WTC11 (cell line): ENCODE measurements at regions not wholly inside any gene's neighbourhood (a gene's known extent, or its start where the extent isn't known, plus 50 kb on each side); places are given as distances from the start of the nearest gene placed in this dataset.

Experiments used
- ATAC-seq: fragments of 200-7000 bp; cut with Tn5 transposase; 2 replicates; pipeline ENCODE4 v1.10.0; 2021; ENCODE audit warnings: mild to moderate bottlenecking, moderate library complexity
- CTCF ChIA-PET: fragments of 300-600 bp; sonication (Branson Sonifier 250); formaldehyde crosslinking; loops from one replicate; lab custom pipeline; 2021; ENCODE audit warnings: antibody characterized with exemption; lab: Charles Lee
- POLR2A ChIA-PET: fragments of 350-600 bp; sonication (Branson Sonifier 250); formaldehyde crosslinking; loops from one replicate; lab custom pipeline; 2021; ENCODE audit warnings: antibody characterized with exemption; lab: Charles Lee
- DNase-seq: peaks from one replicate; pipeline ENCODE4 v3.0.0; 2021; ENCODE audit warnings: low spot score
- H3K27ac Mint-ChIP-seq: 2 replicates; pipeline ENCODE4 v1.8.0; 2021; ENCODE audit warnings: mixed read lengths
- H3K27me3 Mint-ChIP-seq: 2 replicates; pipeline ENCODE4 v1.8.0; 2021; ENCODE audit warnings: low read depth, mild to moderate bottlenecking, moderate library complexity, mixed read lengths
- H3K36me3 Mint-ChIP-seq: 2 replicates; pipeline ENCODE4 v1.8.0; 2021; ENCODE audit warnings: mixed read lengths
- H3K4me1 Mint-ChIP-seq: 2 replicates; pipeline ENCODE4 v1.8.0; 2022; ENCODE audit warnings: mixed read lengths
- H3K4me3 Mint-ChIP-seq: 2 replicates; pipeline ENCODE4 v1.8.0; 2021; ENCODE audit warnings: mild to moderate bottlenecking, moderate library complexity, mixed read lengths
- H3K9me3 Mint-ChIP-seq: 2 replicates; pipeline ENCODE4 v1.8.0; 2021; ENCODE audit warnings: mixed read lengths
- CBFB ChIP-seq: sonication (generic); formaldehyde crosslinking; IDR thresholded peaks from 2 replicates; pipeline ENCODE4 v1.8.1; 2022; ENCODE audit warnings: mild to moderate bottlenecking, low read depth, missing genetic modification reagents
- FOXP1 ChIP-seq: sonication (generic); formaldehyde crosslinking; IDR thresholded peaks from 2 replicates; pipeline ENCODE4 v1.8.0; 2022; ENCODE audit warnings: missing genetic modification reagents, mild to moderate bottlenecking, moderate library complexity, borderline replicate concordance
- GTF2I ChIP-seq: fragments of 250-450 bp; sonication (Bioruptor Pico); conservative IDR thresholded peaks from 2 replicates; pipeline ENCODE4 v1.4.0; 2021; ENCODE audit warnings: mild to moderate bottlenecking
- IRF2 ChIP-seq: sonication (generic); formaldehyde crosslinking; IDR thresholded peaks from 2 replicates; pipeline ENCODE4 v1.8.0; 2022; ENCODE audit warnings: low read depth, missing genetic modification reagents, borderline replicate concordance
- MYBL2 ChIP-seq: sonication (generic); formaldehyde crosslinking; IDR thresholded peaks from 2 replicates; pipeline ENCODE4 v1.8.1; 2023; ENCODE audit warnings: mild to moderate bottlenecking, moderate library complexity, missing genetic modification reagents
- NFATC4 ChIP-seq: fragments of 250-450 bp; sonication (Bioruptor Pico); IDR thresholded peaks from 2 replicates; pipeline ENCODE4 v1.9.0; 2021; ENCODE audit warnings: mild to moderate bottlenecking
- TF ChIP-seq, protein P1 (sequence below): sonication (generic); formaldehyde crosslinking; IDR thresholded peaks from 2 replicates; pipeline ENCODE4 v1.8.1; 2022; ENCODE audit warnings: low read depth, missing genetic modification reagents, borderline replicate concordance
- TF ChIP-seq, protein P2 (sequence below): fragments of 250-450 bp; sonication (Bioruptor Pico); IDR thresholded peaks from 2 replicates; pipeline ENCODE4 v1.9.0; 2021; ENCODE audit warnings: mild to moderate bottlenecking
- TF ChIP-seq, protein P3 (sequence below): fragments of 200-600 bp; IDR thresholded peaks from 2 replicates; pipeline ENCODE4 v1.8.0; 2022; ENCODE audit warnings: antibody characterized with exemption
- TF ChIP-seq, protein P4 (sequence below): fragments of 250-450 bp; sonication (Bioruptor Pico); conservative IDR thresholded peaks from 2 replicates; pipeline ENCODE4 v1.9.0; 2021; ENCODE audit warnings: mild to moderate bottlenecking
- TF ChIP-seq, protein P5 (sequence below): sonication (generic); formaldehyde crosslinking; IDR thresholded peaks from 2 replicates; pipeline ENCODE4 v1.8.1; 2023; ENCODE audit warnings: mild to moderate bottlenecking, missing genetic modification reagents
- TF ChIP-seq, protein P6 (sequence below): sonication (generic); formaldehyde crosslinking; IDR thresholded peaks from 2 replicates; pipeline ENCODE4 v1.8.0; 2022; ENCODE audit warnings: mild to moderate bottlenecking, missing genetic modification reagents
- TF ChIP-seq, protein P7 (sequence below): sonication (generic); formaldehyde crosslinking; IDR thresholded peaks from 2 replicates; pipeline ENCODE4 v1.8.1; 2023; ENCODE audit warnings: mild to moderate bottlenecking, missing genetic modification reagents, moderate library complexity

DNA sequence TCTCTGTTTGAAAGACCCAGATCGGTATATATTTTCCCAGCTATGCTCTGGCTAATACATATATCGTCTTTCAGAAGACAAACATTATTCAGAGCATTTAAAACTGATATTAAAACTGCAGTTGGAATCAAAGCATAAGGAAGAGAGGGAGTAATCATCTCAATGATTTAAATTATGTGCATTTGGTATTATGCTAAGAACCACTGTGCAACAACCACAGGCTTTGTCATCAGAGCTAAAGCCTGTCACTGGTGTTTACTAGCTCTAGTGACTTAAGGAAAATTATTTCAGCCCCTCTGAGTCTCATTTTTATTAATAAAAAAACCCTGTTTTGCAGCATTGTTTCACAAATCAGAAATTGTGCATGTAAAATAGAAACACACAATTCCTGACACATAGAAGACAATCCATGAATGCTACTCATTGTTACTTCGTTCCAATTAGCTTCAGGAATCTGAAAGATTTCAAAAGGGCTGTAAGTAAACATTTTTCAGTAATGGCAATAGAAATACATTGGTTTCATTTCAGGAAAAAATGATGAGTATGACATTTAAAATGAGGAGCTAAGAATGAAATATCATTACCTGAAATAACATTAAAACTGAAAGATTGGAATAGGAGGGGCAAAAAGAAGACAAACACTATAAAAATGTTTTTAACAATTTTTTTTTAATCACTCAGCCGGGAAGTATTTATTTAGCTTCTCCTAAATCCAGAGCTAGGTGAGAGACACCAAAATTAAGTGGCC, 136.5 kb upstream of the ADAMTS18 start:
- no peaks in the 10 kb centered on the region for H3K4me1 Mint-ChIP-seq
- TF ChIP-seq, protein P1, sequence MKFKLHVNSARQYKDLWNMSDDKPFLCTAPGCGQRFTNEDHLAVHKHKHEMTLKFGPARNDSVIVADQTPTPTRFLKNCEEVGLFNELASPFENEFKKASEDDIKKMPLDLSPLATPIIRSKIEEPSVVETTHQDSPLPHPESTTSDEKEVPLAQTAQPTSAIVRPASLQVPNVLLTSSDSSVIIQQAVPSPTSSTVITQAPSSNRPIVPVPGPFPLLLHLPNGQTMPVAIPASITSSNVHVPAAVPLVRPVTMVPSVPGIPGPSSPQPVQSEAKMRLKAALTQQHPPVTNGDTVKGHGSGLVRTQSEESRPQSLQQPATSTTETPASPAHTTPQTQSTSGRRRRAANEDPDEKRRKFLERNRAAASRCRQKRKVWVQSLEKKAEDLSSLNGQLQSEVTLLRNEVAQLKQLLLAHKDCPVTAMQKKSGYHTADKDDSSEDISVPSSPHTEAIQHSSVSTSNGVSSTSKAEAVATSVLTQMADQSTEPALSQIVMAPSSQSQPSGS (CRISPR knock-in tag): no peak
- TF ChIP-seq, protein P2, sequence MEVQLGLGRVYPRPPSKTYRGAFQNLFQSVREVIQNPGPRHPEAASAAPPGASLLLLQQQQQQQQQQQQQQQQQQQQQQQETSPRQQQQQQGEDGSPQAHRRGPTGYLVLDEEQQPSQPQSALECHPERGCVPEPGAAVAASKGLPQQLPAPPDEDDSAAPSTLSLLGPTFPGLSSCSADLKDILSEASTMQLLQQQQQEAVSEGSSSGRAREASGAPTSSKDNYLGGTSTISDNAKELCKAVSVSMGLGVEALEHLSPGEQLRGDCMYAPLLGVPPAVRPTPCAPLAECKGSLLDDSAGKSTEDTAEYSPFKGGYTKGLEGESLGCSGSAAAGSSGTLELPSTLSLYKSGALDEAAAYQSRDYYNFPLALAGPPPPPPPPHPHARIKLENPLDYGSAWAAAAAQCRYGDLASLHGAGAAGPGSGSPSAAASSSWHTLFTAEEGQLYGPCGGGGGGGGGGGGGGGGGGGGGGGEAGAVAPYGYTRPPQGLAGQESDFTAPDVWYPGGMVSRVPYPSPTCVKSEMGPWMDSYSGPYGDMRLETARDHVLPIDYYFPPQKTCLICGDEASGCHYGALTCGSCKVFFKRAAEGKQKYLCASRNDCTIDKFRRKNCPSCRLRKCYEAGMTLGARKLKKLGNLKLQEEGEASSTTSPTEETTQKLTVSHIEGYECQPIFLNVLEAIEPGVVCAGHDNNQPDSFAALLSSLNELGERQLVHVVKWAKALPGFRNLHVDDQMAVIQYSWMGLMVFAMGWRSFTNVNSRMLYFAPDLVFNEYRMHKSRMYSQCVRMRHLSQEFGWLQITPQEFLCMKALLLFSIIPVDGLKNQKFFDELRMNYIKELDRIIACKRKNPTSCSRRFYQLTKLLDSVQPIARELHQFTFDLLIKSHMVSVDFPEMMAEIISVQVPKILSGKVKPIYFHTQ (CRISPR knock-in tag): no peak
- TF ChIP-seq FOXP1 (CRISPR knock-in tag) (no peak), NFATC4 (CRISPR knock-in tag) (no peak), CBFB (CRISPR knock-in tag) (no peak), IRF2 (CRISPR knock-in tag) (no peak), GTF2I (no peak), MYBL2 (no peak)
- TF ChIP-seq, protein P3, sequence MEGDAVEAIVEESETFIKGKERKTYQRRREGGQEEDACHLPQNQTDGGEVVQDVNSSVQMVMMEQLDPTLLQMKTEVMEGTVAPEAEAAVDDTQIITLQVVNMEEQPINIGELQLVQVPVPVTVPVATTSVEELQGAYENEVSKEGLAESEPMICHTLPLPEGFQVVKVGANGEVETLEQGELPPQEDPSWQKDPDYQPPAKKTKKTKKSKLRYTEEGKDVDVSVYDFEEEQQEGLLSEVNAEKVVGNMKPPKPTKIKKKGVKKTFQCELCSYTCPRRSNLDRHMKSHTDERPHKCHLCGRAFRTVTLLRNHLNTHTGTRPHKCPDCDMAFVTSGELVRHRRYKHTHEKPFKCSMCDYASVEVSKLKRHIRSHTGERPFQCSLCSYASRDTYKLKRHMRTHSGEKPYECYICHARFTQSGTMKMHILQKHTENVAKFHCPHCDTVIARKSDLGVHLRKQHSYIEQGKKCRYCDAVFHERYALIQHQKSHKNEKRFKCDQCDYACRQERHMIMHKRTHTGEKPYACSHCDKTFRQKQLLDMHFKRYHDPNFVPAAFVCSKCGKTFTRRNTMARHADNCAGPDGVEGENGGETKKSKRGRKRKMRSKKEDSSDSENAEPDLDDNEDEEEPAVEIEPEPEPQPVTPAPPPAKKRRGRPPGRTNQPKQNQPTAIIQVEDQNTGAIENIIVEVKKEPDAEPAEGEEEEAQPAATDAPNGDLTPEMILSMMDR: no peak
- TF ChIP-seq, protein P4, sequence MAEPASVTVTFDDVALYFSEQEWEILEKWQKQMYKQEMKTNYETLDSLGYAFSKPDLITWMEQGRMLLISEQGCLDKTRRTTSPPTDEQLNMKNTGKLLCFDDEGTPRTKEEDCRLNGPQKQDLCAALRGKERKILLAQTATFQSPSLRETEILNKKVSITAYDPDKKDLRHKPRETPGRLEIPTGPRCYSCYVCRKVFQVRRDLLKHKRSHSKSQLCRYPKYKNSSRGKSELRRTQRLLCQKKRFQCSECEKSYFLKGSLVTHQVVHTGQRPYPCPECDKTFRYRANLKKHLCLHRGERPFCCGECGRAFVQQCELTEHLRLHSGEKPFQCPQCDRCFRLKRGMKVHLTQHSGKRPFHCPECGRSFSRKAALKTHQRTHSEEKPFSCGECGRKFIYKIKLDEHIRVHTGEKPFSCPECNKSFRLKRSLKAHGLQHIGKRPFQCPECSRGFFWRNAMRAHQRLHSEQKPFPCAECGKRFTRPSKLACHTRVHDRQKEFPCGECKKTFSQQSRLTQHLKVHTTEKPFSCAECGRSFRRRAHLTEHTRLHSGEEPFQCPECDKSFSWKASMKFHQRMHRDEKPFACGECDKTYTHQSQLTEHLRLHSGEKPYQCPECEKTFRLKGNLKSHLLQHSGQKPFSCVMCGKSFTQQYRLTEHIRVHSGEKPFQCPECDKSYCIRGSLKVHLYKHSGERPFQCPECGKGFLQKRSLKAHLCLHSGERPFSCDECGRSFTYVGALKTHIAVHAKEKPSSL (CRISPR knock-in tag): no peak
- TF ChIP-seq, protein P5, sequence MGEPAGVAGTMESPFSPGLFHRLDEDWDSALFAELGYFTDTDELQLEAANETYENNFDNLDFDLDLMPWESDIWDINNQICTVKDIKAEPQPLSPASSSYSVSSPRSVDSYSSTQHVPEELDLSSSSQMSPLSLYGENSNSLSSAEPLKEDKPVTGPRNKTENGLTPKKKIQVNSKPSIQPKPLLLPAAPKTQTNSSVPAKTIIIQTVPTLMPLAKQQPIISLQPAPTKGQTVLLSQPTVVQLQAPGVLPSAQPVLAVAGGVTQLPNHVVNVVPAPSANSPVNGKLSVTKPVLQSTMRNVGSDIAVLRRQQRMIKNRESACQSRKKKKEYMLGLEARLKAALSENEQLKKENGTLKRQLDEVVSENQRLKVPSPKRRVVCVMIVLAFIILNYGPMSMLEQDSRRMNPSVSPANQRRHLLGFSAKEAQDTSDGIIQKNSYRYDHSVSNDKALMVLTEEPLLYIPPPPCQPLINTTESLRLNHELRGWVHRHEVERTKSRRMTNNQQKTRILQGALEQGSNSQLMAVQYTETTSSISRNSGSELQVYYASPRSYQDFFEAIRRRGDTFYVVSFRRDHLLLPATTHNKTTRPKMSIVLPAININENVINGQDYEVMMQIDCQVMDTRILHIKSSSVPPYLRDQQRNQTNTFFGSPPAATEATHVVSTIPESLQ (CRISPR knock-in tag): no peak
- TF ChIP-seq, protein P6, sequence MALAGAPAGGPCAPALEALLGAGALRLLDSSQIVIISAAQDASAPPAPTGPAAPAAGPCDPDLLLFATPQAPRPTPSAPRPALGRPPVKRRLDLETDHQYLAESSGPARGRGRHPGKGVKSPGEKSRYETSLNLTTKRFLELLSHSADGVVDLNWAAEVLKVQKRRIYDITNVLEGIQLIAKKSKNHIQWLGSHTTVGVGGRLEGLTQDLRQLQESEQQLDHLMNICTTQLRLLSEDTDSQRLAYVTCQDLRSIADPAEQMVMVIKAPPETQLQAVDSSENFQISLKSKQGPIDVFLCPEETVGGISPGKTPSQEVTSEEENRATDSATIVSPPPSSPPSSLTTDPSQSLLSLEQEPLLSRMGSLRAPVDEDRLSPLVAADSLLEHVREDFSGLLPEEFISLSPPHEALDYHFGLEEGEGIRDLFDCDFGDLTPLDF (CRISPR knock-in tag): no peak
- TF ChIP-seq, protein P7, sequence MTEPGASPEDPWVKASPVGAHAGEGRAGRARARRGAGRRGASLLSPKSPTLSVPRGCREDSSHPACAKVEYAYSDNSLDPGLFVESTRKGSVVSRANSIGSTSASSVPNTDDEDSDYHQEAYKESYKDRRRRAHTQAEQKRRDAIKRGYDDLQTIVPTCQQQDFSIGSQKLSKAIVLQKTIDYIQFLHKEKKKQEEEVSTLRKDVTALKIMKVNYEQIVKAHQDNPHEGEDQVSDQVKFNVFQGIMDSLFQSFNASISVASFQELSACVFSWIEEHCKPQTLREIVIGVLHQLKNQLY (CRISPR knock-in tag): no peak
- TF ChIP-seq, all 79 proteins: peak for 0
- no peak overlapping the region for H3K27ac Mint-ChIP-seq
- H3K27me3 Mint-ChIP-seq: no peaks in the 10 kb centered on the region
- POLR2A ChIA-PET: interaction anchor here (0.6 to 1.0 kb wide), 2 partner anchors 11 to 124 kb away, joined by 3 read pairs; no protein-coding TSS in a partner anchor
- H3K4me3 Mint-ChIP-seq: no peak overlapping the region
- no peaks in the 10 kb centered on the region for H3K36me3 Mint-ChIP-seq
- no peak for ATAC-seq
- CTCF ChIA-PET: interaction anchor here (0.6 to 2.0 kb wide), 5 partner anchors 12 to 349 kb away, joined by 3 to 5 read pairs (median 3); no protein-coding TSS in a partner anchor
- no peak for DNase-seq
- no peaks in the 10 kb centered on the region for H3K9me3 Mint-ChIP-seq
